Neural cell (in vitro differentiated cells): ENCODE measurements at regions not wholly inside any gene's neighbourhood (a gene's known extent, or its start where the extent isn't known, plus 50 kb on each side); places are given as distances from the start of the nearest gene placed in this dataset.

ENCODE experiments used
- H2AFZ ChIP-seq: fragments of 200-600, 300-800 bp; sonication (generic), shearing (Covaris generic); 2 replicates; pipeline ENCODE4 v1.6.0; 2014; ENCODE audit warnings: low read depth, mild to moderate bottlenecking, antibody characterized with exemption, low read length, moderate library complexity
- H3F3A ChIP-seq: fragments of 200-600 bp; shearing (Covaris generic); 2 replicates; pipeline ENCODE4 v1.6.1; 2016; ENCODE audit warnings: mild to moderate bottlenecking, moderate library complexity, mixed read lengths, antibody characterized with exemption, low read length; ENCODE audit not compliant: insufficient read depth, poor library complexity, severe bottlenecking
- H3K27ac ChIP-seq: fragments of 200-600, 300-800 bp; sonication (generic), shearing (Covaris generic); 2 replicates; pipeline ENCODE4 v1.5.1; 2014; ENCODE audit warnings: mild to moderate bottlenecking, low read length, moderate library complexity
- H3K27me3 ChIP-seq: fragments of 300-800, 200-600 bp; sonication (generic), shearing (Covaris generic); 2 replicates; pipeline ENCODE4 v1.6.0; 2014; ENCODE audit warnings: mild to moderate bottlenecking, low read depth, low read length, moderate library complexity; ENCODE audit not compliant: insufficient read depth
- H3K36me3 ChIP-seq: fragments of 300-800, 200-600 bp; sonication (generic), shearing (Covaris generic); 2 replicates; pipeline ENCODE4 v1.5.1; 2014; ENCODE audit warnings: mild to moderate bottlenecking, antibody characterized with exemption, low read length, moderate library complexity; ENCODE audit not compliant: insufficient read depth
- H3K4me2 ChIP-seq: fragments of 300-800, 200-600 bp; sonication (generic), shearing (Covaris generic); 2 replicates; pipeline ENCODE4 v1.6.0; 2014; ENCODE audit warnings: mild to moderate bottlenecking, low read length
- H3K4me3 ChIP-seq: fragments of 300-800, 200-600 bp; sonication (generic), shearing (Covaris generic); 2 replicates; pipeline ENCODE4 v1.5.1; 2014; ENCODE audit warnings: mild to moderate bottlenecking, low read length, moderate library complexity
- H3K79me2 ChIP-seq: fragments of 200-600 bp; shearing (Covaris generic); replicated peaks from 2 replicates; pipeline ENCODE4 v1.6.0; 2014; ENCODE audit warnings: mild to moderate bottlenecking, low read length, moderate library complexity; ENCODE audit not compliant: insufficient read depth
- H3K9ac ChIP-seq: fragments of 300-800, 200-600 bp; sonication (generic), shearing (Covaris generic); 2 replicates; pipeline ENCODE4 v1.6.1; 2016; ENCODE audit warnings: mild to moderate bottlenecking, low read length, mixed read lengths
- H3K9me2 ChIP-seq: fragments of 200-600 bp; shearing (Covaris generic); 2 replicates; pipeline ENCODE4 v1.6.1; 2016; ENCODE audit warnings: mild to moderate bottlenecking, low read length, mixed read lengths; ENCODE audit not compliant: insufficient read depth
- H3K9me3 ChIP-seq: fragments of 200-600, 300-800 bp; sonication (generic), shearing (Covaris generic); 2 replicates; pipeline ENCODE4 v1.6.1; 2016; ENCODE audit warnings: mild to moderate bottlenecking, mixed run types, low read length, moderate library complexity, mixed read lengths
- H4K20me1 ChIP-seq: fragments of 200-600 bp; shearing (Covaris generic); 2 replicates; pipeline ENCODE4 v1.6.1; 2016; ENCODE audit warnings: mild to moderate bottlenecking, mixed run types; ENCODE audit not compliant: insufficient read depth
- EP300 ChIP-seq: fragments of 450-650 bp; conservative IDR thresholded peaks from 2 replicates; pipeline ENCODE4 v1.6.1; 2014; ENCODE audit warnings: antibody characterized with exemption, mild to moderate bottlenecking, moderate library complexity; ENCODE audit not compliant: poor library complexity, severe bottlenecking
- EZH2 ChIP-seq: fragments of 200-600, 300-800 bp; shearing (Covaris generic), sonication (generic); IDR thresholded peaks from 2 replicates; pipeline ENCODE4 v1.6.1; 2014; ENCODE audit warnings: antibody characterized with exemption, low read length, borderline replicate concordance, mild to moderate bottlenecking; ENCODE audit not compliant: insufficient read depth, poor library complexity, severe bottlenecking
- MXI1 ChIP-seq: fragments of 450-650 bp; conservative IDR thresholded peaks from 2 replicates; pipeline ENCODE4 v1.6.1; 2014; ENCODE audit warnings: antibody characterized with exemption, mild to moderate bottlenecking; ENCODE audit not compliant: poor library complexity, severe bottlenecking
- POLR2AphosphoS5 ChIP-seq: IDR thresholded peaks from 2 replicates; pipeline ENCODE4 v1.6.1; 2012
- RAD21 ChIP-seq: fragments of 450-650 bp; conservative IDR thresholded peaks from 2 replicates; pipeline ENCODE4 v1.6.1; 2014; ENCODE audit warnings: antibody characterized with exemption, mild to moderate bottlenecking, moderate library complexity
- SMC3 ChIP-seq: fragments of 450-650 bp; conservative IDR thresholded peaks from 2 replicates; pipeline ENCODE4 v1.6.1; 2014; ENCODE audit warnings: antibody characterized with exemption, mild to moderate bottlenecking, moderate library complexity; ENCODE audit not compliant: poor library complexity
- TAF1 ChIP-seq: IDR thresholded peaks from 2 replicates; pipeline ENCODE4 v1.6.1; 2012; ENCODE audit warnings: low read depth
- TF ChIP-seq, protein P1 (sequence below): fragments of 450-650 bp; IDR thresholded peaks from 2 replicates; pipeline ENCODE4 v1.5.1; 2014; ENCODE audit warnings: antibody characterized with exemption, mild to moderate bottlenecking, moderate library complexity; ENCODE audit not compliant: poor library complexity, severe bottlenecking
- TF ChIP-seq, protein P2 (sequence below): IDR thresholded peaks from 2 replicates; pipeline ENCODE4 v1.6.1; 2012; ENCODE audit warnings: borderline replicate concordance

DNA sequence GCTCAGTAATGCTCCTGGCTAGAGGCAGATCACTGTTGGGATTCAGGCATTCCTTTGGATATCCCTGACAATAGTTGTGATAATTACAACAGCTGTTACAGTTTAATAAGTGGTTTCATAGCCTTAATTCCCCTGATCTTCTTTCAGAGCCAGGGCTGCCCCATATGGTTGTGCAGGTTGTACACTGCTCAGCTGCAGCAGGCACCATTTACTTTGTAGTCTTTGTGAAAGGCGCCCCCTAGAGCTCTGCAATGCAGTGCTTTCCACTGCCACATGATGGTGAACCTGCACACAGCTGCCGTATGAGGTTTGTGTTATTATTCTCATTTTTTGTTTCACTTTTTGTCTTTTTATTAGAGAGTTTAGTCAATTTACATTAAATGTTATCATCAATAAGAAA is 239.1 kb downstream of the KCNS3 start:
- Histone ChIP-seq H3K4me2 (no peak overlapping the region), H4K20me1 (no peaks in the 10 kb centered on the region), H3K27ac (no peak overlapping the region), H3K36me3 (no peaks in the 10 kb centered on the region), H3K79me2 (no peaks in the 10 kb centered on the region), H3K4me3 (no peak overlapping the region), H3K9me2 (no peaks in the 10 kb centered on the region), H3K27me3 (no peaks in the 10 kb centered on the region), H3F3A (no peaks in the 10 kb centered on the region), H3K9me3 (no peaks in the 10 kb centered on the region), H3K9ac (no peak overlapping the region), H2AFZ (no peak overlapping the region)
- no peak for TF ChIP-seq TAF1
- no peak for TF ChIP-seq POLR2AphosphoS5
- TF ChIP-seq MXI1, result no peak
- no peak for TF ChIP-seq EZH2
- TF ChIP-seq, protein P1, sequence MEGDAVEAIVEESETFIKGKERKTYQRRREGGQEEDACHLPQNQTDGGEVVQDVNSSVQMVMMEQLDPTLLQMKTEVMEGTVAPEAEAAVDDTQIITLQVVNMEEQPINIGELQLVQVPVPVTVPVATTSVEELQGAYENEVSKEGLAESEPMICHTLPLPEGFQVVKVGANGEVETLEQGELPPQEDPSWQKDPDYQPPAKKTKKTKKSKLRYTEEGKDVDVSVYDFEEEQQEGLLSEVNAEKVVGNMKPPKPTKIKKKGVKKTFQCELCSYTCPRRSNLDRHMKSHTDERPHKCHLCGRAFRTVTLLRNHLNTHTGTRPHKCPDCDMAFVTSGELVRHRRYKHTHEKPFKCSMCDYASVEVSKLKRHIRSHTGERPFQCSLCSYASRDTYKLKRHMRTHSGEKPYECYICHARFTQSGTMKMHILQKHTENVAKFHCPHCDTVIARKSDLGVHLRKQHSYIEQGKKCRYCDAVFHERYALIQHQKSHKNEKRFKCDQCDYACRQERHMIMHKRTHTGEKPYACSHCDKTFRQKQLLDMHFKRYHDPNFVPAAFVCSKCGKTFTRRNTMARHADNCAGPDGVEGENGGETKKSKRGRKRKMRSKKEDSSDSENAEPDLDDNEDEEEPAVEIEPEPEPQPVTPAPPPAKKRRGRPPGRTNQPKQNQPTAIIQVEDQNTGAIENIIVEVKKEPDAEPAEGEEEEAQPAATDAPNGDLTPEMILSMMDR, result no peak
- TF ChIP-seq EP300, result no peak
- TF ChIP-seq SMC3, result no peak
- no peak for TF ChIP-seq RAD21

DNA sequence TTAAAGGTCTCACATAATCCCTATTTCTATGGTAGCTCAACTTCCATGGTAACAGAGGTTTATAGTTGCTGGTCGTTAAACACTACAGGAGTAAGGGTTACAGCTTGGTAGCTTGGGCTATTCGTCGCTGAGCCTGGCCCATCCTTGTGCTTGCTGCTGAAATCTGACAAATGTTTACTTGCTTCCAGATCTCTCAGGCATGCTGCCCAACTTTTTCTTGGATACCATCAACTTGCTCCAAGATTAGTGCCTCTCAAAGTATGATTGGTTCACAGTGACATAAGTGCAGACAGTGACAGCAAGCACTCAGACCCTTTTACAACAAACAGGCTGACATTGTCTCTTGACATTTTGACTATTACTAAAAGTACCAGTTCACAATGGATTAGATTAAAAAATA is 231.8 kb downstream of the KCNS3 start:
- Histone ChIP-seq H3F3A (no peaks in the 10 kb centered on the region), H3K79me2 (no peaks in the 10 kb centered on the region), H2AFZ (no peak overlapping the region), H3K36me3 (no peaks in the 10 kb centered on the region), H3K9me2 (no peaks in the 10 kb centered on the region), H3K9me3 (no peaks in the 10 kb centered on the region), H3K4me2 (no peak overlapping the region), H3K9ac (no peak overlapping the region), H3K27ac (no peak overlapping the region), H3K27me3 (no peaks in the 10 kb centered on the region), H4K20me1 (no peaks in the 10 kb centered on the region), H3K4me3 (no peak overlapping the region)
- TF ChIP-seq RAD21 (no peak), EP300 (no peak), TAF1 (no peak), POLR2AphosphoS5 (no peak), EZH2 (no peak), MXI1 (no peak), SMC3 (no peak)
- TF ChIP-seq, protein P1, result no peak
- TF ChIP-seq, protein P2, sequence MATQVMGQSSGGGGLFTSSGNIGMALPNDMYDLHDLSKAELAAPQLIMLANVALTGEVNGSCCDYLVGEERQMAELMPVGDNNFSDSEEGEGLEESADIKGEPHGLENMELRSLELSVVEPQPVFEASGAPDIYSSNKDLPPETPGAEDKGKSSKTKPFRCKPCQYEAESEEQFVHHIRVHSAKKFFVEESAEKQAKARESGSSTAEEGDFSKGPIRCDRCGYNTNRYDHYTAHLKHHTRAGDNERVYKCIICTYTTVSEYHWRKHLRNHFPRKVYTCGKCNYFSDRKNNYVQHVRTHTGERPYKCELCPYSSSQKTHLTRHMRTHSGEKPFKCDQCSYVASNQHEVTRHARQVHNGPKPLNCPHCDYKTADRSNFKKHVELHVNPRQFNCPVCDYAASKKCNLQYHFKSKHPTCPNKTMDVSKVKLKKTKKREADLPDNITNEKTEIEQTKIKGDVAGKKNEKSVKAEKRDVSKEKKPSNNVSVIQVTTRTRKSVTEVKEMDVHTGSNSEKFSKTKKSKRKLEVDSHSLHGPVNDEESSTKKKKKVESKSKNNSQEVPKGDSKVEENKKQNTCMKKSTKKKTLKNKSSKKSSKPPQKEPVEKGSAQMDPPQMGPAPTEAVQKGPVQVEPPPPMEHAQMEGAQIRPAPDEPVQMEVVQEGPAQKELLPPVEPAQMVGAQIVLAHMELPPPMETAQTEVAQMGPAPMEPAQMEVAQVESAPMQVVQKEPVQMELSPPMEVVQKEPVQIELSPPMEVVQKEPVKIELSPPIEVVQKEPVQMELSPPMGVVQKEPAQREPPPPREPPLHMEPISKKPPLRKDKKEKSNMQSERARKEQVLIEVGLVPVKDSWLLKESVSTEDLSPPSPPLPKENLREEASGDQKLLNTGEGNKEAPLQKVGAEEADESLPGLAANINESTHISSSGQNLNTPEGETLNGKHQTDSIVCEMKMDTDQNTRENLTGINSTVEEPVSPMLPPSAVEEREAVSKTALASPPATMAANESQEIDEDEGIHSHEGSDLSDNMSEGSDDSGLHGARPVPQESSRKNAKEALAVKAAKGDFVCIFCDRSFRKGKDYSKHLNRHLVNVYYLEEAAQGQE, result no peak
